Esophagus mucosa (tissue), 1 donor: ENCODE measurements at regions not wholly inside any gene's neighbourhood (a gene's known extent, or its start where the extent isn't known, plus 50 kb on each side); places are given as distances from the start of the nearest gene placed in this dataset.
A peak's percentile ranks its signal among the peaks of the same experiment; 100 is the strongest.
"Not testable (repeated sequence)": the region's sequence is repeated elsewhere in the genome, so short reads cannot be mapped to it uniquely, and the experiment has no call there.

ENCODE experiments used
- ATAC-seq: fragments of 200-7000 bp; cut with Tn5 transposase; one replicate; pipeline ENCODE4 v1.9.1; 2020
- donor health status: DM: yes; HTN: yes; CAD: no.

DNA sequence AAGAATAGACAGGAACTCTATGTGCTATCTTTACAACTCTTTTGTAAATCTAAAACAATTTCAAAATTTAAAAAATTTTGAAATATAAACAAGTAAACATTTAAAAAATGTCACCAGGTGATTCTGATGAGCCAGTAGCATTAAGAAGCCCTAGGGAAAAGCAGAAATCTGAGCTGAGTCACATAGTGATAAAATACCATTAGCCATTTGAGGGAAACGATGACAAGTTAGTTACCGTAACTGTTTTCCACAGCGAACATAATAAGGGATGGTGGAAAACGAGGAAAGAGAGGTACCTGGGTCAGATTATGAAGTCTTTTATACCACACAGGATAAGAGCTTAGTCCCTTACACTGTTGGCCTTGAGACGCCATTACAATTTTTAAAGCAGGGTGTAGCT lies 55.5 kb downstream of the PRR15 start:
- no peak for ATAC-seq

DNA sequence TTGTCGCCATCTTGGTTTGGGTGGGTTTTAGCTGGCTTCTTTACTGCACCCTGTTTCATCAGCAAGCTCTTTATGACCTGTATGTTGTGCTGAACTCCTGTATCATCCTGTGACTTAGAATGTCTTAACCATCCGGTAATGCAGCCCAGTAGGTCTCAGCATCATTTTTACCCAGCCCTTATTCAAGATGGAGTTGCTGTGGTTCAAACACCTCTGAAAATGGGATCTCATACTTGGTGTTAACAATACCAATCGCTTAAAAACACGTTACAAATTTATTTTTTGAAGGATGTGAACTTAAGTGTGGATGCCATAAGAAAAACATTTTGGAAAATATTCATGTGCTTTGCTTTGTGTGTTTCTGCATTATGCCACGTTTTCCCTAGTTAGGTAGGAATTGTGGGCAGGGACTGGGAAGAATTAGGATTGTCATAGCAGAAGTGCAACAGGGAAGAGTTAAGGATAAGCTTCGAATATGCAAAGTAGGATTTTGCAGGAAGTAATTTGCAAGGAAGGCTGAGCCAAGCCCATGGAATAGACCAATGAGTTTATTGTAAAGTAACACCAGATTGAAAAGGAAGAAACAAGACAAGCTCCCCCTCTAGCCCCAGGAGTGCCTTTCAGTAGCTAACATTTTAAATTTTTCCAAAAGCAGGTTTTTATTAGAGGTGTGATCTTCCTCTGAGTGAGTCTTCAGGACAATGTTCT lies 56.4 kb downstream of the PRR15 start:
- no peak for ATAC-seq

DNA sequence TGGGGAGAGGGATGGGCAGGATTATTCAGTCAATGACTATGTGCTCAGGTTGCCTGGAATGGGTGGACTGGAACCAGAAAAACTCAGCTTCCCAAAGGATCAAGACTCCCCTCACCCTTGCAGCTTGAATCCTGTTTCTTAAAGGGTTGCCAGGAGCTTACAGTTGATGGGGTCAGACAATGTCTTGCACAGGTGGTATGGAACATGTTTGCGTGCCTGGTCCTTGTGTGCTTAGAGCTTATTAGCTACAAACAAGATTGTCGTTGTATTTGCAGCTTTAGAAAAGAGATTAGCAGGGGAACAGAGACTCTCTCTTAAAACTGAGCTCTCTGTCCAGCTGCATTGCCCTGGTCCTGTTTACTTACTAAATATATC lies 56.9 kb downstream of the PRR15 start:
- ATAC-seq = no peak

DNA sequence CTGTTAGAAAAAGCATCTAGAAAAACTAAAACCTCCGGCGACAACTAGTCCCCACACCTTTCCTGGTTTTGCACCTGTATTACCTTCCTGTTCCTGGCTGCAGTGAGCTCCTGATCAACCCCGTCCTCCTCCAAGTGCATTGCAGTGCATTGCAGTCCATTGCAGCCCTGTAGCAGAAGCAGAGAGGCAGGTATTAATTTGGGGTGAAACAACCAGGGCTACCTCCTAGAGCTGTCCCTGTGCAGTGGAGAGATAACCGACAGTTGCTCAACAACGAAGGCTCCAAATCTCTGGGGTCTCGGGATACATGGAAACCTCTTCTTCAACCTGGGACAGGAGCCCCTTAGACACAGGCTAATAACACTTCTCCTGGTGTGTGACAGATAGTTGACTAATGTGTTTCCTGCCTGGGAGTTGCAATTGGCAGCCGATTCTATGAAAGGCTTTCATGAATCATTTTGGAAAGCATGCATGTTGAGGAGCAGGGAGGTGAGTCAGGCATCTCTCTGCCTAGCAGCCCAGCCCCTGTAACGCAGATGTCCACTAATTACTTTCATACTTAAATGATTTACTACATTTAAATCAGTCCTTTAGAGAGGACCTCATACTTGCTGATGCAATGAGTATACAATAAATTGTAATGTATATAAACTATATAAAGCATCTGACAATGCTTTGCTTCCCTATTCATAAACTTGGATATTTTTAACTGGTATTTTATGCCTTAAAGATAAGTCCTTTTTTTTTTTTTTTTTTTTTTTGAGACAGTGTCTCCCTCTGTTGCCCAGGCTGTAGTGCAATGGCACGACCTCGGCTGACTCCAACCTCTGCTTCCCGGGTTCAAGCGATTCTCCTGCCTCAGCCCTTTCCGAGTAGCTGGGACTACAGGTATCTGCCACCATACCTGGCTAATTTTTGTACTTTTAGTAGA lies 59.0 kb downstream of the PRR15 start:
- ATAC-seq = peak; percentile 95

DNA sequence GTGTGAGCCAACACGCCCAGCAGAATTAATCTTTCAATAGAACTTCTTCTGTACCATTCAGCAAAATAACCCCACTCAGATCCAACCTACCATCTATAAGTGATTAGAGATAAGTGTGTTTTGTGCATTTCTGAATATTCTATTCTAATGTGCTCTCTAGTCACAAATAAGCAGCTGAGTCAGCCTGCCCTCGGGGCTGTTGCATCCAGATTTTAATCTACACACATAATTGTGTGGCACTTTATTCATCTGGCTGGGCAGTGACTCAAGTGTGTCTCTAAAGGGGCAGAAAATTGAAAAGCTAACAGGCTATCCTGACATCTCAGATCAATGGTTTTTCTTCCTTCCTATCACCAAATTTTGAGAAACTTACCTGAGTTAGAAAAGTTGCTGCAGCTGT lies 60.3 kb downstream of the PRR15 start:
- peak; percentile 41 for ATAC-seq

GRCh38 chr7:29626730-29627129 lies 63.1 kb downstream of the PRR15 start:
- ATAC-seq = no peak

GRCh38 chr7:29627631-29628030 lies 64.0 kb downstream of the PRR15 start:
- ATAC-seq = no peak

DNA sequence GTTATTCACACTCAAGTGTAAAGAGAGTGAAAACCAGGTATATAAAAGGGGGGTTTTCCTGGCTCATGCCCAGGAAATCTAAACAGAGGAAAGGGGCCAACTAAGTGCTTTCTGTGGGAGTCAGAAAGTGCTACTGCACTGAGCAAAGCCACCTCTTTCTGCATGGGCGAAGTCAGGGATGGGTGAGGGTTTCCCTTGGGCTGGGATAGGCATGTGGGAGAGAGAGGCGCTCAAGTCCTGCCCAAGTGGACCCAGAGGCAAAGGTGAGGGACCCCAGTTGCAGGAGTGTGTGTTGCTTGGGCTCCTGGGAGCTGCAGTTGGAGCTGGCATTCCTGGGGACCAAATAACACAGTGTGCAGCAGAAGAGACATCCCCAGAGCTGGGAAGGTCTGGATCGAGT lies 65.9 kb downstream of the PRR15 start:
- no peak for ATAC-seq

GRCh38 chr7:29635067-29636008 lies 71.7 kb downstream of the PRR15 start:
- ATAC-seq = peak; percentile 65

DNA sequence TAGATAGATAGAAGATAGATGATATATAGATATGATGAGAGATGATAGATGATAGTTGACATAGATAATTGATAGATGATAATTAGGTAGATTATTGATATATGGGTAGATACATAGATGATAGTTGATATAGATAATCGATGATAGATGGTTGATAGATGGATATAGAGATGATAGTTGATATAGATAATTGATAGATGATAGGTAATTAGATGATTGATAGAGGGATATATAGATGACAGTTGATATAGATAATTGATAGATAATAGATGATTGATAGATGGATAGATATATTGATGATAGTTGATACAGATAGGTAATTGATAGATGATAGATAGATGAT lies 72.3 kb downstream of the PRR15 start:
- no peak for ATAC-seq

DNA sequence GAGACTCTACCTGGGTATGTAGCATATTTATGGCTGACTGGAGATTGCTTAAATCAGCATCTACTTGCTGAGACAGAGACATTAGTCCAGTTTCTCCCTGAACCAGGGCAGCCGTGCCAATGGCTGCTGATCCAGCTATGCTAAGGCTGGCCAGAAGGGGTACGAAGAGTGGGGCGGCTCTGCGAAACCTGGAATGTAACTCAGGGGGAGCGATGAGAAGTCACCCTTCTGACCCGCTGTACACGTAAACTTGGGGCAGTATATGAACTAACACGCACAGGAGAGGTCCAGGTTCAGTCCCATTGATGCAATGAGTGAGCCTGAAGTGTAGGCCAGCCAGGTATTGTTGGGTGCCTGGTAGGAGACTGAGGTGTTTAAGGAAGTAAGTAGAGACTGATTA lies 73.7 kb downstream of the PRR15 start:
- ATAC-seq = no peak

DNA sequence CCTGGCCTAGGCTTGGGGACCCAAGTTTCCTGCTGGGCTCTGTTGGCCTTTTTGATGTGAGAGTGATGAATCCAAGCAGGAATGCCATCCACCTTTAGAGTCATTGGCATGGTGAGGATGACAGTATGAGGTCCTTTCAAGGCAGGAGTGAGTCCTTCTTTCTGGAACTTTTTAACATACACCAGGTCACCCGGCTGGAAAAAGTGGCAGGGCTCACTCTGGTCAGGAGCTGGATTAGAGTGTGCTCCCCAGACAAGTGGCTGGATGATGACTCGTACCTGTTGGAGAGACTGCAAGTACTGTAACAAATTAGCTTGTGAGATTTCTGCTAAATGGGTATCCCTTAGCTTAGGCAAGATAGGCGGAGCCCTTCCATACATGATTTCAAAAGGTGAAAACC lies 75.2 kb downstream of the PRR15 start:
- not testable (repeated sequence) for ATAC-seq

GRCh38 chr7:29639386-29639785 lies 75.8 kb downstream of the PRR15 start:
- ATAC-seq = no peak

- ATAC-seq = no peak
These were observed 76.4 kb downstream of the PRR15 start for GRCh38 chr7:29639886-29640595.

DNA sequence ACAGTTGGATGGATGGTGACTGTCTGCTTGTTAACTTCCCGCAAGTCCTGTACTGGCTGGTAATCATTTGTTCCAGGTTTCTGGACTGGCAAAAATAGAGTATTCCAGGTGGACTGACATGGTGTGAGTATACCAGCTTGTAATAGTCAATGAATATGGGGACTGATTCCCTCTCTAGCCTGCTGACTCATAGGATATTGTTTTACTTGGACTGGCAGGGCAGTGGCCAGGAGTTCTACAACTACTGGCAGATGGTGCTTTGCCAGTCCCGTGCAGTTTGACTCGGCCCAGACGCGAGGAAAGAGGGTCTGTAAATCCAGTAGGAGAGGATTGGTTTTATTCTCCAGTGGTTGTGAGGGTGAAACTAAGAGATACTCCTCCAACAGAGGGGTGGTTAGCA lies 78.0 kb downstream of the PRR15 start:
- no peak for ATAC-seq

GRCh38 chr7:29642494-29643155 lies 79.0 kb downstream of the PRR15 start:
- no peak for ATAC-seq

DNA sequence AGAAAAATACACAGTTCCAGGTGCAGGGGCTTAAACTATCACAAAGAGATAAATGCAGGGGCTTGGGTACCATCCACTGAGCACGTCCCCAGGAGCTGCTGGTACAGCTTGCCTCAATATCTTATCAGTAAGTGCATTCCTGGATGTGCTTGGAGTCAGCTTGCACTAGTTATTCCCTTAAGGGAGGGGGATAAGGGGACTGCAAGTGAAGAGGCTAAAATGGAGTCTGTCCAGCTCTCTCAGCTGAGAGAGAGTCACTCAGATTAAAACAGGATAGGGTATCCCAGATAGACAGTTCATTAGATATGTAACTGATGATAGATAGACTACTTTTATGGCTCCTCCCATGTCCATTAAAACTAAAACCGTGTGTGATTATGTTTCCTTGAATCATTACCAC lies 82.5 kb downstream of the PRR15 start:
- ATAC-seq = not testable (repeated sequence)

GRCh38 chr7:29647020-29647654 lies 83.5 kb downstream of the PRR15 start:
- no peak for ATAC-seq

DNA sequence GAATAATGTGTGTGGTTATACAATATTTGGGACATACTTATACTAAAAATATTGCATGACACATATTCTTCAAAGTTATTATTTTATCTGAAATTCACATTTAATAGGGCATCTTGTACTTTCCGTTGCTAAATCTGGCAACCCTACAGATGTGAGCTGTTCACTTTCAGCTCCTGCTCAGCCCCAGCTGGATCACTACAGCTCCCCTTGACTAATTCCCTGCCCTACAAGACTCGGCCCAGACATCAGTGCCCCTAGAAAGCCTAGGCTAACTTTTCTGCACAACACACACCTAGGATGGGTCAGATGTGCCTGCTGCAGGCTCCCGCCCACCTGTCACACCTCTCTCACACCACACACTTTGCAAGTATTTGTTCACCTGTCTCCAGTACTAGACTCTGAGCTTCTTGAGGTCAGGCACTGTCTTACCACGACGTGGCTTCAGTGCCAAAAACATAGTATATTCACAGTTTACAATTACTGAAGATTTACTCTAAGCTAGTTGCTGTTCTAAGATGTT lies 84.1 kb downstream of the PRR15 start:
- ATAC-seq = not testable (repeated sequence)

DNA sequence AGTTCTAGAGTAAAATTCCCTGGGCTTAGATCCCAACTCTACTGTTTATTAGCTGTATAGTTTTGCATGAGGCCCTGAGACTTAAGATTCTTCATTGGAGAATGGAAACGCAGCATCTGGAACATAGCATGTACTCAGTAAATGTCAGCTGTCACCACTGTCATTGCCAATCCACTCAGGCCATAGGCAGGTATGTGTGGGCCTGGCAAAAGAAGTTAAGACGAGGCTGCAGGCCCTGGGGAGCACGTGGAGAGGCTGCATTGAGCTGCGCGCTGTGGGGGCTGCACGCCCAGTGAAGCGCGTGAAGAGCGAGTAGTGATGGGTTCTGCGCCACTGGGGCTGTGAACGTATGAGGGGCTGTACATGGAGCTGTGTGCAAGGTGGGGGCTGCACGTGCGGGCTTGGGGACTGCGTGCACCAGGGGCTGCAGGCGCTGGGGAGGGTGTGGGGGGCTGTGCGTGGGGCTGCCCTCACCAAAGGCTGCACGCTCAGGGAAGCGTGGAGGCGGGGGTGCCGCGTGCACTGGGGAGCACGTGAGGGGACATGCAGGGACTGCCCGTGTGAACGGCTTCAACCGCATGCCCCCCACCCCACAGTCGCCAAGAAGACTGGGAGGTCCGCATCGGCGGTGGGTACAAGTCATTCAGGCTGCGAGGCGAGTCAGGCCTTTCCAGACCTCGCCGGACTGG lies 85.5 kb downstream of the PRR15 start:
- no peak for ATAC-seq
